Activated CD8-positive, alpha-beta memory T cell treated with anti-CD3 and anti-CD28 coated beads, Interleukin-2, amount 50 U/mL, for 48 hours (primary cell): ENCODE measurements at regions not wholly inside any gene's neighbourhood (a gene's known extent, or its start where the extent isn't known, plus 50 kb on each side); places are given as distances from the start of the nearest gene placed in this dataset.

ENCODE experiments used
- DNase-seq: peaks from one replicate; pipeline ENCODE4 v3.0.0-alpha.2; 2020

GRCh38 chr22:49094151-49094550 is 733.5 kb downstream of the BRD1 start:
- DNase-seq: no peak

GRCh38 chr22:49093192-49093880 is 734.3 kb downstream of the BRD1 start:
- no peak for DNase-seq

- DNase-seq: no peak
Observed at GRCh38 chr22:49092716-49093115, 735.0 kb downstream of the BRD1 start.

GRCh38 chr22:49091917-49092545 is 735.6 kb downstream of the BRD1 start:
- no peak for DNase-seq

GRCh38 chr22:49091451-49091850 is 736.2 kb downstream of the BRD1 start:
- no peak for DNase-seq

- no peak for DNase-seq
Observed at GRCh38 chr22:49090853-49091135, 736.9 kb downstream of the BRD1 start.

GRCh38 chr22:49090061-49090852 is 737.4 kb downstream of the BRD1 start:
- DNase-seq: no peak

GRCh38 chr22:49088801-49089791 is 738.6 kb downstream of the BRD1 start:
- DNase-seq: no peak

GRCh38 chr22:49087716-49088601 is 739.7 kb downstream of the BRD1 start:
- DNase-seq: no peak

- DNase-seq: no peak
Observed at GRCh38 chr22:49087198-49087597, 740.5 kb downstream of the BRD1 start.

GRCh38 chr22:49086606-49087157 is 741.0 kb downstream of the BRD1 start:
- no peak for DNase-seq

GRCh38 chr22:49086181-49086580 is 741.5 kb downstream of the BRD1 start:
- no peak for DNase-seq

GRCh38 chr22:49084206-49084605 is 743.5 kb downstream of the BRD1 start:
- DNase-seq: no peak

- no peak for DNase-seq
Observed at GRCh38 chr22:49083607-49084006, 744.1 kb downstream of the BRD1 start.

GRCh38 chr22:49082451-49082850 is 745.2 kb downstream of the BRD1 start:
- no peak for DNase-seq

- no peak for DNase-seq
Observed at GRCh38 chr22:49081926-49082325, 745.7 kb downstream of the BRD1 start.

GRCh38 chr22:49081261-49081666 is 746.4 kb downstream of the BRD1 start:
- DNase-seq: no peak

- no peak for DNase-seq
Observed at GRCh38 chr22:49080631-49081030, 747.0 kb downstream of the BRD1 start.

GRCh38 chr22:49079743-49080500 is 747.8 kb downstream of the BRD1 start:
- DNase-seq: no peak

- no peak for DNase-seq
Observed at GRCh38 chr22:49079027-49079725, 748.5 kb downstream of the BRD1 start.
